Thyroid gland (tissue), 4 donors: ENCODE measurements at regions not wholly inside any gene's neighbourhood (a gene's known extent, or its start where the extent isn't known, plus 50 kb on each side); places are given as distances from the start of the nearest gene placed in this dataset.

Experiments
- POLR2A ChIP-seq, 2 donors: fragments of 450-650 bp; IDR thresholded peaks; one replicate each; pipeline ENCODE4 v1.6.1; 2017; ENCODE audit warnings: antibody characterized with exemption in 2 of 2, mild to moderate bottlenecking in 2 of 2, moderate library complexity in 1 of 2
- TF ChIP-seq, protein P1 (sequence below), 6 experiments: fragments of 200-600 bp in 3 of 6; fragments of 450-650 bp in 3 of 6; sonication (generic) in 3 of 6; IDR thresholded peaks; one replicate each; pipeline ENCODE4 v1.5.1; 2016 to 2019; ENCODE audit warnings: antibody characterized with exemption in 6 of 6, mild to moderate bottlenecking in 2 of 6, inconsistent platforms in 1 of 6, moderate library complexity in 1 of 6

DNA sequence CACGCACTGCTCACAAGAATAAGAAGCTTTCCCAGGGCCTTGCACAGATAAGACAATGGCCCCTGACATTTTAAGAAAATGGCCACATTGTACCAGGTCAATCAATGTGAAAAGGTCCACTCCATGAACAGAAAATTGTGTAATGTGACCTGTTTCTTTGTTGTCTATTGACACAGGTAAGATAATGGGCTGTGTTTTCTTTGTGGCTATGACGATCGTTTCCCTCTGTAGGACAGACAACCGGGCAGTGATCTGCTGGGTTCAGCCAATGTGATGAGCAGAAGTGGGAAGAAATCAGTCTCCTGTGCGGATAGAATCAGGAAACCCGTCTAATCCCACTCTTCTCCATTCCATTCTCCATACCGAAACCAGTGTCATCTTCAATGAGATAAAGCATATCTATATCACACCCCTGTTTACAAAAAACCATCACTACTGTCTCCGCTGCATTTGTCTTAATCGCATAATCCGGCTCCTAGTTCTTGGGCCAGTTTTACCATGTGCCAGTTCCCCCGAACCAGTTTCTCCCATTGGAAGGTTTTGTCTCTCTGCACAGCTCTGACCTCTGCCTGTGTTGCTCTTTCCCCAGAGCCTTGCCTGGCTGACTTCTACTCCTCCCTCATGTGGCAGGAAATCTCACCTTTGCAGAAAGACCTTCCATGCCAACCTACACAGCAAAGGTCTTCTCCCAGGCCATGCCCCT lies 66.9 kb upstream of the ATF7IP2 start:
- TF ChIP-seq POLR2A (IDR thresholded peaks at IDR 0.05) = no peak
- TF ChIP-seq, protein P1, sequence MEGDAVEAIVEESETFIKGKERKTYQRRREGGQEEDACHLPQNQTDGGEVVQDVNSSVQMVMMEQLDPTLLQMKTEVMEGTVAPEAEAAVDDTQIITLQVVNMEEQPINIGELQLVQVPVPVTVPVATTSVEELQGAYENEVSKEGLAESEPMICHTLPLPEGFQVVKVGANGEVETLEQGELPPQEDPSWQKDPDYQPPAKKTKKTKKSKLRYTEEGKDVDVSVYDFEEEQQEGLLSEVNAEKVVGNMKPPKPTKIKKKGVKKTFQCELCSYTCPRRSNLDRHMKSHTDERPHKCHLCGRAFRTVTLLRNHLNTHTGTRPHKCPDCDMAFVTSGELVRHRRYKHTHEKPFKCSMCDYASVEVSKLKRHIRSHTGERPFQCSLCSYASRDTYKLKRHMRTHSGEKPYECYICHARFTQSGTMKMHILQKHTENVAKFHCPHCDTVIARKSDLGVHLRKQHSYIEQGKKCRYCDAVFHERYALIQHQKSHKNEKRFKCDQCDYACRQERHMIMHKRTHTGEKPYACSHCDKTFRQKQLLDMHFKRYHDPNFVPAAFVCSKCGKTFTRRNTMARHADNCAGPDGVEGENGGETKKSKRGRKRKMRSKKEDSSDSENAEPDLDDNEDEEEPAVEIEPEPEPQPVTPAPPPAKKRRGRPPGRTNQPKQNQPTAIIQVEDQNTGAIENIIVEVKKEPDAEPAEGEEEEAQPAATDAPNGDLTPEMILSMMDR (IDR thresholded peaks at IDR 0.05) = no peak
